Liver (tissue), 7 donors: ENCODE measurements at regions not wholly inside any gene's neighbourhood (a gene's known extent, or its start where the extent isn't known, plus 50 kb on each side); places are given as distances from the start of the nearest gene placed in this dataset.

Experiments
- DNase-seq: peaks from one replicate; pipeline ENCODE4 v3.0.0-alpha.2; 2017; ENCODE audit warnings: low spot score
- H3K27ac ChIP-seq, 2 donors: one replicate each; pipeline ENCODE4 v1.7.0; 2013; ENCODE audit warnings: inconsistent platforms in 2 of 2, low read length in 2 of 2, control low read depth in 1 of 2, low read depth in 1 of 2, mild to moderate bottlenecking in 1 of 2
- H3K27me3 ChIP-seq, 4 donors: one replicate each; pipeline versions ENCODE4 v1.6.1 to v1.7.0; 2013; ENCODE audit warnings: low read length in 3 of 4, inconsistent platforms in 1 of 4, mild to moderate bottlenecking in 1 of 4, moderate library complexity in 1 of 4; ENCODE audit not compliant: control insufficient read depth in 4 of 4, insufficient read depth in 4 of 4
- H3K36me3 ChIP-seq, 4 donors: one replicate each; pipeline versions ENCODE4 v1.6.1 to v1.7.0; 2013; ENCODE audit warnings: low read length in 3 of 4, mild to moderate bottlenecking in 3 of 4, low read depth in 1 of 4, moderate library complexity in 1 of 4; ENCODE audit not compliant: control insufficient read depth in 4 of 4, insufficient read depth in 3 of 4
- H3K4me1 ChIP-seq, 4 donors: one replicate each; pipeline versions ENCODE4 v1.6.1 to v1.7.0; 2013; ENCODE audit warnings: low read length in 3 of 4, mild to moderate bottlenecking in 3 of 4, moderate library complexity in 1 of 4; ENCODE audit not compliant: control insufficient read depth in 4 of 4, insufficient read depth in 4 of 4
- H3K4me3 ChIP-seq, 3 donors: one replicate each; pipeline versions ENCODE4 v1.6.1 to v1.7.0; 2013; ENCODE audit warnings: low read length in 3 of 3, control low read depth in 1 of 3, low read depth in 1 of 3, mild to moderate bottlenecking in 1 of 3
- H3K9ac ChIP-seq, 2 donors: one replicate each; pipeline ENCODE4 v1.7.0; 2013; ENCODE audit warnings: low read length in 2 of 2, mild to moderate bottlenecking in 2 of 2, moderate library complexity in 2 of 2, control low read depth in 1 of 2, low read depth in 1 of 2
- H3K9me3 ChIP-seq, 4 donors: one replicate each; pipeline versions ENCODE4 v1.6.1 to v1.7.0; 2013; ENCODE audit warnings: low read length in 3 of 4; ENCODE audit not compliant: control insufficient read depth in 4 of 4
- ATF3 ChIP-seq: IDR thresholded peaks from 2 replicates; pipeline ENCODE4 v1.6.1; 2016; ENCODE audit warnings: antibody characterized with exemption
- EGR1 ChIP-seq, 2 donors: IDR thresholded peaks; 2 replicates each; pipeline ENCODE4 v1.6.1; 2016 to 2018; ENCODE audit warnings: antibody characterized with exemption in 2 of 2, low read depth in 2 of 2
- FOXA1 ChIP-seq: IDR thresholded peaks from 2 replicates; pipeline ENCODE4 v1.6.1; 2016; ENCODE audit warnings: antibody characterized with exemption
- FOXA2 ChIP-seq: IDR thresholded peaks from 2 replicates; pipeline ENCODE4 v1.6.1; 2016; ENCODE audit warnings: antibody characterized with exemption
- HNF4A ChIP-seq, 2 donors: conservative IDR thresholded peaks; 2 replicates each; pipeline ENCODE4 v1.6.1; 2016; ENCODE audit warnings: antibody characterized with exemption in 2 of 2, mild to moderate bottlenecking in 2 of 2
- HNF4G ChIP-seq: IDR thresholded peaks from 2 replicates; pipeline ENCODE4 v1.6.1; 2016; ENCODE audit warnings: antibody characterized with exemption
- JUND ChIP-seq, 2 donors: IDR thresholded peaks; 2 replicates each; pipeline ENCODE4 v1.6.1; 2016; ENCODE audit warnings: antibody characterized with exemption in 2 of 2
- NR2F2 ChIP-seq: IDR thresholded peaks from 2 replicates; pipeline ENCODE4 v1.6.1; 2016; ENCODE audit warnings: antibody characterized with exemption
- REST ChIP-seq: IDR thresholded peaks from 2 replicates; pipeline ENCODE4 v1.6.1; 2016; ENCODE audit warnings: antibody characterized with exemption, mild to moderate bottlenecking
- TAF1 ChIP-seq: conservative IDR thresholded peaks from 2 replicates; pipeline ENCODE4 v1.6.1; 2016; ENCODE audit warnings: antibody characterized with exemption, mild to moderate bottlenecking
- YY1 ChIP-seq: IDR thresholded peaks from 2 replicates; pipeline ENCODE4 v1.6.1; 2016; ENCODE audit warnings: antibody characterized with exemption, mild to moderate bottlenecking
- WGBS: extraction: QIAGEN DNeasy Blood & Tissue Kit; methylation state at CpG from one replicate; pipeline ENCODE4 v1.1.7; 2013; 5-methylcytosine and 5-hydroxymethylcytosine counted together
- donor health status: healthy.
- donor health status: healthy.
- donor health status: healthy.
- donor health status: healthy.

GRCh38 chr22:49590851-49591445 lies 236.7 kb downstream of the BRD1 start:
- DNase-seq = no peak
- WGBS = 79% methylated on average over 17 of the region's 17 CpGs
- H3K36me3 ChIP-seq = no peaks in the 10 kb centered on the region

DNA sequence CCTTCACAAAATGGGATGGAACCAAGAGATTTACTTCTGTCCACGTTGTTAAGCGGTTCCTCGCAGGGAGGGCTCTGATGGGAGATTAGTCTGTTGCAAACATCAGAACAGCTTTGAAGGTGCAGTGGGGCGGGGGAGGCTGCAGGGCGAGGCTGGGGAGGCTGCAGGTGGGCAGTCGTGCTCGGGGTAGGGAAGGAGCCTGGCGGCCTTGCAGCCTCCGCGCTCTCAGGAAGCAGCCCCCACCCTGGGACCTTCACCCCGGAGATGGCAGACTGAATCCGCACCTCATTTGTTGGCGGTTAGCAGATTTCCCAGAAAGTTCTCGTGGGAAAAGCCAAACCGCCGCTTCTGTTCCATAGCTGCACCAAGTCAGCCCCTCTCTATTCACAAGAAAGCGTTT lies 237.3 kb downstream of the BRD1 start:
- H3K36me3 ChIP-seq = no peaks in the 10 kb centered on the region
- H3K27ac ChIP-seq = no peak overlapping the region
- no peaks in the 10 kb centered on the region for H3K4me1 ChIP-seq
- peaks cover 0 to 3% (median 1%) of the 10 kb centered on the region in 4 donors for H3K9me3 ChIP-seq
- no peak overlapping the region for H3K4me3 ChIP-seq
- TF ChIP-seq YY1 (no peak), NR2F2 (no peak), HNF4A (conservative IDR thresholded peaks at IDR 0.05) (no peak), HNF4G (no peak), FOXA1 (no peak), REST (no peak), EGR1 (IDR thresholded peaks at IDR 0.05; ENCODE audit: low read depth in 2 of 2) (no peak), FOXA2 (no peak)
- no peak for DNase-seq
- 87% methylated on average over 17 of the region's 17 CpGs for WGBS
- no peaks in the 10 kb centered on the region for H3K27me3 ChIP-seq
- no peak overlapping the region for H3K9ac ChIP-seq

More at GRCh38 chr22:49590851-49591445, 236.7 kb downstream of the BRD1 start:
- Histone ChIP-seq H3K4me1 (no peaks in the 10 kb centered on the region), H3K4me3 (no peak overlapping the region), H3K9ac (no peak overlapping the region), H3K9me3 (peaks cover 0 to 3% (median 1%) of the 10 kb centered on the region in 4 donors), H3K27ac (no peak overlapping the region), H3K27me3 (no peaks in the 10 kb centered on the region)
- no peak for TF ChIP-seq HNF4G
- no peak for TF ChIP-seq TAF1
- no peak for TF ChIP-seq HNF4A (conservative IDR thresholded peaks at IDR 0.05)
- TF ChIP-seq JUND (IDR thresholded peaks at IDR 0.05) = no peak

DNA sequence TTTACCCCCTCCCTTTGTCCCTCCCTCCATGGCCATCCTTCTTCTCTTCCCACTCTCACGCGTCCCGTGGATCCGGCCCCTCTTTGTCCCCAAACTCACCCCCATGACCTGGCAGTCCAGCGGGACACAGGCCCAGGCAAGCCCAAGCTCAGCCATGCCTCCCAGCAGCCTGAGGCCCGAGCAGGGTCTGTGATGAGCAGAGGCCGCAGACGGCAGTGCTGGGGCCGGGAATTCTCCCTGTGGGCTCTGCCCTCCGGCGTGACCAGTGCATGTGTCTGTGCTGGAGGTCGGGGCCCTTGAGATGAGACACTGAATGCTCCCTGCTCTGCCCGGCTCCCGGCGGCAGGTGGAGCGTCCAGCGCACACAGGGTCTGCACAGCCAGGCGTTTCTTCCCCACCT lies 237.9 kb downstream of the BRD1 start:
- no peak overlapping the region for H3K9ac ChIP-seq

More for the DNA sequence above, 237.9 kb downstream of the BRD1 start:
- Histone ChIP-seq H3K36me3 (no peaks in the 10 kb centered on the region), H3K27ac (no peak overlapping the region), H3K27me3 (no peaks in the 10 kb centered on the region), H3K4me3 (no peak overlapping the region), H3K9me3 (peaks cover 0 to 3% (median 0%) of the 10 kb centered on the region in 4 donors), H3K4me1 (no peaks in the 10 kb centered on the region)
- DNase-seq = no peak
- WGBS = 89% methylated on average over 18 of the region's 18 CpGs
- TF ChIP-seq ATF3 = no peak
- TF ChIP-seq FOXA2 = no peak
